ENCODE measurements at regions not wholly inside any gene's neighbourhood (a gene's known extent, or its start where the extent isn't known, plus 50 kb on each side); places are given as distances from the start of the nearest gene placed in this dataset.
"Not testable (repeated sequence)": the region's sequence is repeated elsewhere in the genome, so short reads cannot be mapped to it uniquely, and the experiment has no call there.

DNA sequence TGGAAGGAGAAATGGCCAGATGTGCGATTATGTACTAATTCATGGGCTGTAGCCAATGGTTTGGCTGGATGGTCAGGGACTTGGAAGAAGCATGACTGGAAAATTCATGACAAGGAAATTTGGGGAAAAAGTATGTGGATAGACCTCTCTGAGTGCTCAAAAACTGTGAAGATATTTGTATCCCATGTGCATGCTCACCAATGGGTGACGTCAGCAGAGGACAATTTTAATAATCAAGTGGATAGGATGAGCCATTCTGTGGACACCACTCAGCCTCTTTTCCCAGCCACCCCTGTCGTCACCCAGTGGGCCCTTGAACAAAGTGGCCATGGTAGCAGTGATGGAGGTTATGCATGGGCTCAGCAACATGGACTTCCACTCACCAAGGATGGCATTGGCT, 490.9 kb upstream of the CBLB start:
- Histone ChIP-seq H2AFZ (ENCODE audit: low read depth, low read length) (no peak overlapping the region), H3K4me3 (ENCODE audit: low read length) (no peak overlapping the region), H3K4me1 (ENCODE audit: low read length) (0 out of 2 replicates have a peak, but pooled peaks cover 4% of the 10 kb centered on the region), H3K27ac (ENCODE audit: low read length) (no peak overlapping the region), H3K36me3 (replicated peaks; ENCODE audit: low read depth, low read length) (no peaks in the 10 kb centered on the region), H3K27me3 (ENCODE audit: low read depth, low read length) (no peaks in the 10 kb centered on the region), H3K9ac (ENCODE audit: low read length) (no peak overlapping the region), H4K20me1 (ENCODE audit: insufficient read depth, low read length) (no peaks in the 10 kb centered on the region), H3K79me2 (ENCODE audit: low read length) (no peaks in the 10 kb centered on the region), H3K4me2 (ENCODE audit: low read length) (no peak overlapping the region), H3K9me3 (ENCODE audit: insufficient read depth, low read length) (no peaks in the 10 kb centered on the region)
- TF ChIP-seq EZH2phosphoT487 (IDR thresholded peaks at IDR 0.05; ENCODE audit: low read depth), result no peak
- TF ChIP-seq, protein P1, sequence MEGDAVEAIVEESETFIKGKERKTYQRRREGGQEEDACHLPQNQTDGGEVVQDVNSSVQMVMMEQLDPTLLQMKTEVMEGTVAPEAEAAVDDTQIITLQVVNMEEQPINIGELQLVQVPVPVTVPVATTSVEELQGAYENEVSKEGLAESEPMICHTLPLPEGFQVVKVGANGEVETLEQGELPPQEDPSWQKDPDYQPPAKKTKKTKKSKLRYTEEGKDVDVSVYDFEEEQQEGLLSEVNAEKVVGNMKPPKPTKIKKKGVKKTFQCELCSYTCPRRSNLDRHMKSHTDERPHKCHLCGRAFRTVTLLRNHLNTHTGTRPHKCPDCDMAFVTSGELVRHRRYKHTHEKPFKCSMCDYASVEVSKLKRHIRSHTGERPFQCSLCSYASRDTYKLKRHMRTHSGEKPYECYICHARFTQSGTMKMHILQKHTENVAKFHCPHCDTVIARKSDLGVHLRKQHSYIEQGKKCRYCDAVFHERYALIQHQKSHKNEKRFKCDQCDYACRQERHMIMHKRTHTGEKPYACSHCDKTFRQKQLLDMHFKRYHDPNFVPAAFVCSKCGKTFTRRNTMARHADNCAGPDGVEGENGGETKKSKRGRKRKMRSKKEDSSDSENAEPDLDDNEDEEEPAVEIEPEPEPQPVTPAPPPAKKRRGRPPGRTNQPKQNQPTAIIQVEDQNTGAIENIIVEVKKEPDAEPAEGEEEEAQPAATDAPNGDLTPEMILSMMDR (IDR thresholded peaks at IDR 0.05; ENCODE audit: low read depth, low read length), result no peak

DNA sequence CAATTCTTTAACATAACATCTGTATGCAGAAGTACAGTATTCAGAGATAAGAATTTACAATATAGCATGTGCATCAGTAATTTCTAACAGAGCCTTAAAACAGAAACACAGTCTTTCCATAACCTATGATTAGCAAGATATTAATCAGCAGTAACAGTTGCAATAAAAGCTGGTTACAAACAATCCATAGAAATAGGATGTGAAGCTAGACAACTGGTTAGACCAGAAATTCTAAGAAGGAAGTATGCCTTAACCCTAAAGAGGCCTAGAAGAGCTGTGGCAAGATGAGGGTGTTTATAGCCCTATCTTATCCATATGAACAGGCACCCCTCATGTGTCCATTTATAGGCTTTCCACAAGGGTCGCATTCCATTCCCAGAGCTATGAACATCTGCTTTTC, 492.1 kb upstream of the CBLB start:
- not testable (repeated sequence) for H3K79me2 ChIP-seq (ENCODE audit: low read length); H3K27ac ChIP-seq (ENCODE audit: low read length); H4K20me1 ChIP-seq (ENCODE audit: insufficient read depth, low read length); H3K27me3 ChIP-seq (ENCODE audit: low read depth, low read length); H3K36me3 ChIP-seq (replicated peaks; ENCODE audit: low read depth, low read length); H3K4me1 ChIP-seq (ENCODE audit: low read length); H3K9ac ChIP-seq (ENCODE audit: low read length); H3K4me2 ChIP-seq (ENCODE audit: low read length); H2AFZ ChIP-seq (ENCODE audit: low read depth, low read length); H3K4me3 ChIP-seq (ENCODE audit: low read length); H3K9me3 ChIP-seq (ENCODE audit: insufficient read depth, low read length)

DNA sequence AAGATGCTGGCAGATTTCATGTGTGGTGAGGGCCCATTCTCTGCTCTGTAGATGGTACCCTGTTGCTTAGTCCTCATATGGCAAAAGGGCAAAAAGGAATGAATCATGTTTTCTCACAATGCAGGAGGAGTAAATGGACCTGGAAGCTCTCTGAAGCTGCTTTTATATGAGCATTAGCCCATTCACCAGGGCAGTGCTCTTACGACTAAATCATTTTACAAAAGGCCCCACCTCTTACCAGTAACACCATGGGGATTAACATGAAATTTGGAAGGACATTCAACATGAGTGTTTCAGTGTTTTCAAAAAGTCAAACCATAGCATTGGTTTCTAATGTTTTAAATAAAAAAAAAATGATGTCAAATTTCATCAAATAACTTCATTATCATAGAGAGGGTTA, 495.7 kb upstream of the CBLB start:
- H3K4me3 ChIP-seq (ENCODE audit: low read length), result no peak overlapping the region
- no peaks in the 10 kb centered on the region for H4K20me1 ChIP-seq (ENCODE audit: insufficient read depth, low read length)
- H3K9me3 ChIP-seq (ENCODE audit: insufficient read depth, low read length), result no peaks in the 10 kb centered on the region

DNA sequence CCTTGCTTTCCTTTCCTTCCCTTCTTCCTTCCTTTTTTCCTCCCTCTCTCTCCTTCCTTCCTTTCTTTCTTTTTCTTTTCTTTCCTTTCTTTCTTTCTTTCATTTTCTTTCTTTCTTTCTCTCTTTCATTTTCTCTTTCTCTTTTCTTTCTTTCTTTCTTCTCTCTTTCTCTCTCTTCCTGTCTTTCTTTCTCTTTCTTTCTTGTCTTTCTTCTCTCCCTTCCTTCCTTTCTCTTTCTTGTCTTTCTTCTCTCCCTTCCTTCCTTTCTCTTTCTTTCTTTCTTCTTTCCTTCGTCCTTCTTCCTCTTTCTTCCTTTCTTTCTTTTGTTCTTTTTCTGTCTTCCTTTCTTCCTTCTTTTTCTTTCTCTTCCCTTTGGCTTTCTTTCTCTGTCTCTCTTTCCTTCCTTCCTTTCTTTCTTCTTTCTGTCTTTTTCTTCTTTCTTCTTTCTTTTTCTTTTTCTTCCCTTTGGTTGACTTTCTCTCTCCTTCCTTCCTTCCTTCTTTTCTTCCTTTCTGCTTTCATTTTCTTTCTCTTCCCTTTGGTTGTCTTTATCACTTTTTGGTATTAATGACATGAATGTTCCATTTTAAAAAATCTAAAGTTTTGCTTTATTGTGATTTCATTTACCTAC, 496.4 kb upstream of the CBLB start:
- TF ChIP-seq, protein P1 (IDR thresholded peaks at IDR 0.05; ENCODE audit: low read depth, low read length), result no peak
- TF ChIP-seq EZH2phosphoT487 (IDR thresholded peaks at IDR 0.05; ENCODE audit: low read depth), result no peak
- no peaks in the 10 kb centered on the region for H3K9me3 ChIP-seq (ENCODE audit: insufficient read depth, low read length)
- no peaks in the 10 kb centered on the region for H3K27me3 ChIP-seq (ENCODE audit: low read depth, low read length)
- no peak overlapping the region for H3K4me2 ChIP-seq (ENCODE audit: low read length)
- H3K4me3 ChIP-seq (ENCODE audit: low read length), result no peak overlapping the region
- no peak overlapping the region for H3K27ac ChIP-seq (ENCODE audit: low read length)
- no peaks in the 10 kb centered on the region for H3K79me2 ChIP-seq (ENCODE audit: low read length)
- H4K20me1 ChIP-seq (ENCODE audit: insufficient read depth, low read length), result no peaks in the 10 kb centered on the region
- no peak overlapping the region for H3K9ac ChIP-seq (ENCODE audit: low read length)
- 0 out of 2 replicates have a peak, but pooled peaks cover 4% of the 10 kb centered on the region for H3K4me1 ChIP-seq (ENCODE audit: low read length)
- no peak overlapping the region for H2AFZ ChIP-seq (ENCODE audit: low read depth, low read length)
- H3K36me3 ChIP-seq (replicated peaks; ENCODE audit: low read depth, low read length), result no peaks in the 10 kb centered on the region

More for the DNA sequence above, 495.7 kb upstream of the CBLB start:
- Histone ChIP-seq H3K36me3 (replicated peaks; ENCODE audit: low read depth, low read length) (no peaks in the 10 kb centered on the region), H2AFZ (ENCODE audit: low read depth, low read length) (no peak overlapping the region), H3K27ac (ENCODE audit: low read length) (no peak overlapping the region), H3K4me1 (ENCODE audit: low read length) (0 out of 2 replicates have a peak, but pooled peaks cover 4% of the 10 kb centered on the region), H3K79me2 (ENCODE audit: low read length) (no peaks in the 10 kb centered on the region), H3K27me3 (ENCODE audit: low read depth, low read length) (no peaks in the 10 kb centered on the region), H3K4me2 (ENCODE audit: low read length) (no peak overlapping the region), H3K9ac (ENCODE audit: low read length) (no peak overlapping the region)
- TF ChIP-seq, protein P1 (IDR thresholded peaks at IDR 0.05; ENCODE audit: low read depth, low read length), result no peak
- TF ChIP-seq EZH2phosphoT487 (IDR thresholded peaks at IDR 0.05; ENCODE audit: low read depth), result no peak
